ENCODE measurements at regions not wholly inside any gene's neighbourhood (a gene's known extent, or its start where the extent isn't known, plus 50 kb on each side); places are given as distances from the start of the nearest gene placed in this dataset.

DNA sequence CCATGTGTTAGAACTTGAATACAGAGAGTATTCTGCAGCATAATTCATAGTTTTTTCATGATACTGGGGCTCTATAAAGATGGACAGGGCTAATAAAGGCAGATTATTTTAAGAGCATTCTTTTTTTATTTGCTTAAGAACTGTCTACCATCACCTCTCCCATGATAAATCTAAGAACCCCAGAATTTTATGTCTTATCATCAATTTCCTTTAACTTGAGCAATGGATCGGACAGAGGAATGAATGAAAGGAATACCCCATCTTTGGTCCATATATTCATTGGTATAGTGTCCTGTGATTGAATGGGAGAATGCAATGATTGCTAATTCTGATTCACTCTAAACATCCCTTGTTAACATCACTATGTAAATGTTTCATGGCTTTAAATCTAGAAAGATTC lies 946.3 kb upstream of the LRRN3 start:
- no peak for DNase-seq (ENCODE audit: low read depth)

DNA sequence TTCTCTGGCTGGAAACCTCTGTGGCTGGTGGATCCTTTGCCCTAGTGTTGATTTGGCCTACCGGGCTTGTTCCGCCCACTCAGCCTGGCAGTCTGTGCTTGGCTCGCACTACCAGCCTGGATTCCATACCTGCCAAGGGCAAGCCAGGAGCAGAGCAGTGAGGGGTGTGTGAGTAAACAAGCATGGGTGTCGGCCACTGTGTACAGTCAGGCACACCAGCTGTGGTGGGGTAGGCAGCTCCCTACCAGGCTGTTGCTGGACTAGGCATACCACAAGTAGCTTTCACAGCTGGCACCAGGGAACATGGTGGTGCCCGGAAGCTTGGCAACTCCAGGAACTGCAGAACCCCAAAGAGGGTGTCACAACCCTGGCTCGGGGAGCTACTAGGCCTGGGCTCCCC lies 942.9 kb upstream of the LRRN3 start:
- DNase-seq (ENCODE audit: low read depth): no peak

DNA sequence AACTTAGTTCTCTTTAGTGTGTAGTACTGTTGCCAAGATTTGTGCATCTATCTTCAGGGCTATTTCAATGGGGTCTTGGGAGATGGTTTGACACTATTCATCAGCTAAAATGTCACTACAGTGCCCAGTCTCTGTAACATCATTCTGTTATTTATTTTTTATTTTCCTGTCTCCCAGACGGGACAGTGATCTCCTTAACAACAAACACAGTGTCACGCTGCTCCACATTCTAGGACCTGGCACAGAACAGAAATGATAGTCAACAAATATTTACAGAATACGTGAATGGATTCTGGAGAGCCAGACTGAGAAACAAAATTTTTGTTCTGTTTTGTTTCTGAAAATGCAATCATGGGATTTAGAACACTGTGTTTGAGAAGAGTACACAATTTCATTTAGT lies 937.7 kb upstream of the LRRN3 start:
- DNase-seq (ENCODE audit: low read depth): no peak

DNA sequence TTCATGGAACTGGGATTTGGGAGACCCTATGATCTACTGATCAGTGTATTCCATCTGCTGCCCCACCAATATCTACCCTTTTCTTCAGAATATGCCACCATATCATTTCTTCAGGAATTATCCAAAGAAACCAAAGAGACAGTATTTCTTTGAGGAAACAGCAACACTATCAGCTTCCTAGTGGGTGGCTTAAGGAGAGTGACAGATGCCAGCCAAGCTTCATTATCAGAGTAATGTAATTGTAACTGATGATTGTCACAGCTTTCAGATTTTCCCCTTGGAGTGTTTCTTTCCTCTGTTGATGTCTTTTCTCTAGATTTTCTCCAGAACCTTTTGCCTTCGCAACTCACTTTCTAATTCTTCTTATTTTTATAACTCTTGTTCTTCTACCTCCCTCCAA lies 934.4 kb upstream of the LRRN3 start:
- no peak for DNase-seq (ENCODE audit: low read depth)

DNA sequence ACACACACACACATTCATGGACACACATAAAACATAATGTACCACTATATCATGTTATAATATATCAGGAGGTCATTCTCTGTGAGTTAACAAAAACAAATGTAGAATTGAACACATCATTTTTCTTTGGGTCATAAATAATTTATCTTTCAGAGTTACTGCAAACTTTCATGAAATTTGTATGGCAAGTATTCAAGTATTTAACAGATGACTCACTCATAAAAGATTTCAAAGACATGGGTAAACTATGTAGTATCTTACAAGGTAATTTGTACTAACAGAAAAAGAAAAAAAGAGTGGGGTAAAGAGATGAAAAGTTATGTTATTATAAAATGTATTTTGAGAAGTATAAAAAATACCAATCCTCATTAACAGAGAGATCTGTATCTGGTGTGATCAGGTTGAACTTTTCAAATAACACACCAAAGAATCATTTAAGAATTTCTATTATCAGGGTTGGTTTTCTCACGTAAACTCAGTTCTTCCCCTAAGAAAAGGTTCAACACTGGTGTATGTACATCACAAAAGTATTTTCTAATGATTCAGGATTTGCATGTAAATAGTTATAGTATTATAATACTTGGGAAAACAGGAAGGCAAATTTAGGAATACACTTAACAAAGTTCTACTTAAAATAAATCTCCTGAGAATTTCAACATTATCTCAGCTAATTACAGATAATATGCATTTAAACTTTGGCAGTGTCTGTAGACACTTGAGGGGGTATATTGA lies 933.1 kb upstream of the LRRN3 start:
- no peak for DNase-seq (ENCODE audit: low read depth)

DNA sequence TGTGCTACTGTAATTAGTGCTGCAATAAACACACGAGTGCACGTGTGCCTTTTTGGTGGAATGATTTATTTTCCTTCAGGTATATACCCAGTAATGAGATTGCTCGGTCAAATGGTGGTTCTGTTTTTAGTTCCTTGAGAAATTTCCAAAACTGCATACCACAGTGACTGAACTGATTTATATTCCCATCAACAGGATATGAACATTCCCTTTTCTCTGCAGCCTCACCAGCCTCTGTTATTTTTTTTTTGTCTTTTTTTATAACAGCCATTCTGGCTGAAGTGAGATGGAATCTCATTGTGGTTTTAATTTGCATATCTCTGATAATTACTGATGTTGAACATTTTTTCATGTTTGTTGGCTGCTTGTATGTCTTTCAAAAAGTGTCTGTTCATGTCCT lies 922.9 kb upstream of the LRRN3 start:
- no peak for DNase-seq (ENCODE audit: low read depth)

DNA sequence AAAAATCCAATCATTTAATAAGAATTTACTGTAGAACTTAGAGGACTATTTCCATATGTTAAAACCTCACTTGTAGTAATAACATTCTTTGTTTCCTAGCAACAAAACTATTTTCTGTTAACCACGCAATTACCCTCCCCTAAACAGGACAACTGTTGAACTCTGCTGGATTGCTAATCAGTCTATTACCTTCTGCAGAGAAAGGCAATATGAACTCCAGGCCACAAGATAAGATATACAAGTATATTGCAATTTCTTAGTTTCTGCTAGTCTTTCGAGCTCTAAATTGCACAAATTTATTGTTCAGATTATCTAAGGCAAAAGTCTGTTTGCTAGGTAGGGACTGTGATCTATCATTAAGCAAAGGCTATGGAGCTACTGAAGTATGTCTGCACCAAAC lies 920.1 kb upstream of the LRRN3 start:
- DNase-seq (ENCODE audit: low read depth): no peak

DNA sequence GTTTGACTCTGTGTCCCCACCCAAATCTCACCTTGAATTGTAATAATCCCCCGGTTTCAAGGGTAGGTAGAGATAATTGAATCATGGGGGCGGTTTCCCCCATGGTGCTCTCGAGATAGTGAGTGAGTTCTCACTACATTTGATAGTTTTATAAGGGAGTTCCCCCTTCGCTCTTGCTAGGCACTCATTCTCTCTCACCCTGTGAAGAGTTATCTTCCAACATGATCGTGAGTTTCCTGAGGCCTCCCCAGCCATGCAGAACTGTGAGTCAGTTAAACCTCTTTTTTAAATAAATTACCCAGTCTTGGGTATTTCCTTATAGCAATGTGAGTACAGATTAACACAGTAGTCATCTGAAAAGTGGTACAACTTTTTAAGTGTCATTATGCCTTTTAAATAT lies 913.5 kb upstream of the LRRN3 start:
- no peak for DNase-seq (ENCODE audit: low read depth)

DNA sequence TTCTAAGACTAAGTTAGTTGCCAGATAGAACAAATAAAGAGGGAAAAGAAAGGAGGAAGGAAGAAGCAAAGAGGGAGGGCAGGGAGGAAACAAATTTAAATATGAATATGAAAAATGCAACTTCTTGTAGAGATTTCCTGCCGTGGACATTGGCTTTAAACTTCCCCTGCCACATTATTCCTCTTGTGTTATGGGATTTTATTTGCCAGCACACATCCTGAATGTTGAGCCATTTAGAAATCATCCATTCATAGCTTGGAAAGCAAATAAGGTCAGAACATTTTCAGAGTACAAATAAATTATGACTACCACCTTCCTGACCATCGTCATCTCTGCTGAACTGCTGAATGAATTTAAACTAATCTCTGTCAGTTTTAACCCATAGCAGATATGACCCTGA lies 911.9 kb upstream of the LRRN3 start:
- no peak for DNase-seq (ENCODE audit: low read depth)

DNA sequence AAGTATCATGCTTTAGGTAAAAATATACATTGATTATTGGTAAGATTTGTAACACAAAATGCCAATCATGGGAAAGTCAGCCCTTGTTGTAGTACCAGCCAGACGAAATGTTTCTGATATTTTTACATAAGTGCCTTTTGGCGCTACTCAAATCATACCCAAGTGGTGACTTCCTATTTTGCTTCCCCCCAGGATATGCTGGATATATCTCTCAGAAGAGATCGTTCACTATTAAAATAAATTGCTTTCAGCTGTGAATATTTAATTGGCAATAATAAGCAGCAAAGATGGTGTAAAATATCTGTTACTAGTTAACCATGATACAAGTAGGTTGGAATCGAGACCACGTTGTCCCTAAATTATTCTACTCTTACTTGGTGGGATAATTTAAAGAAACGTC lies 909.2 kb upstream of the LRRN3 start:
- no peak for DNase-seq (ENCODE audit: low read depth)

DNA sequence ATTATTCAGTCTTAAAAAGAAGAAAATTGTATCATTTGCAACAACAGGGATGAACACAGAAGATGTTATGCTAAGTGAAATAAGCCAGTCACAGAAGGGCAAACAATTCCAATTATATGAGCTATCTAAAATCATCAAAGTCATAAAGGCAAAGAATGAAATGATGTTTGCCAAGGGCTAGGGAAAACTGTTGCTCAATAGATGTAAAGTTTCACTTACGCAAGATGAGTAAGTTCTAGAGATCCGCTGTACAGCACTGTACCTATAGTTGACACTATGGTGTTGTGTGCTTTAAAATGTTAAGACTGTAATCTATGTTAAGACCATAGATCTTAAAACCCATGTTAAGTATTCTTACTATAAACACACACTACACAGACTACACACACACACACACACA lies 904.6 kb upstream of the LRRN3 start:
- no peak for DNase-seq (ENCODE audit: low read depth)

DNA sequence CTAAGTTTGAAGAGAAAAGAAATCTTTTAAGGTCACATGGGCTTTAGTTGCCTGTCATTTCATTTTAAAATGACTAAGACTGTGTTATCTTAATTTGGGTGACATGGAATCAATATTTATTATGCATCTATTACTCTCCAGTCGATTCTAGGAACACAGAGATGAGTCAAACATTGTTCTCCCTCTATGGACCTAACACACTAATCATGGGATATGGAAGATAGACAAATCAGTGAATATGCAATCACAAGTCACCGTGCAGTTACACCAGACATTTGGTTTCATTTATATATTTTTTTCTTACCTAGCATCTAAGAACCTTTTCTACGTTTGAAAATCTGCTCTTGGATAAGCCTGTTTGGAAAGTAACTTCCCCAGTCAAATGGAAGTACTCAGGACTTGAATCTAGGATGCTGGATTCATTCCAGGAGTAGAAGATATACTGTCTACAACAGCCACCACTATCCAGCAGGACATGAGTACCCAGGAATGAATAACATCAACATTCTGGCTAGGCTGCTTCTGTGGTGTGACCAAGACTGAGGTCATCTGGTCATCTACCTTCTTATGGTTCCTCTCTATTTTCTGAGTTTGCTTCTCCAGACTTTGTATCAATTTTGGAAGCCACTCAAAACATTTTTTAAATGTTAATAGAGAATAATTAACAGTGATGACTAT lies 902.9 kb upstream of the LRRN3 start:
- DNase-seq (ENCODE audit: low read depth): no peak

DNA sequence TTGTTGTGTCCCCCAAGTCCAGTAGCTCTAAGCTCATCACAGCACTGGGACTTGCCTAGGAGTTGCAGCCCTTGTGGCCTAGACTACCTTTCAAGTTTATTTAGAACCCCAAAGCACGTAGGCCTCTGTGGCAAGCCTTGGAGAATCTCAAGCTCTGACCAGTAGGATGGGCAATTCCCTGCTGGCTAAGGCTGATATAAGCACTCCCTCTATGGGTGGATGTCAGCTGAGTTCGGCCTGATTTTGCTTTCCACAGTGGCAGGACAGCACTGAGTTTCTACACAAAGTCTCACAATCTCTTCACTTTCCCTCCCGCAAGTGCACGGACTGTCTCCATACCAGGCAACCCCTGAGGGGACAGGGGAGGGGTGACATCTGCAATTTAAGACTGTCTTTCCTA lies 886.4 kb upstream of the LRRN3 start:
- no peak for DNase-seq (ENCODE audit: low read depth)

DNA sequence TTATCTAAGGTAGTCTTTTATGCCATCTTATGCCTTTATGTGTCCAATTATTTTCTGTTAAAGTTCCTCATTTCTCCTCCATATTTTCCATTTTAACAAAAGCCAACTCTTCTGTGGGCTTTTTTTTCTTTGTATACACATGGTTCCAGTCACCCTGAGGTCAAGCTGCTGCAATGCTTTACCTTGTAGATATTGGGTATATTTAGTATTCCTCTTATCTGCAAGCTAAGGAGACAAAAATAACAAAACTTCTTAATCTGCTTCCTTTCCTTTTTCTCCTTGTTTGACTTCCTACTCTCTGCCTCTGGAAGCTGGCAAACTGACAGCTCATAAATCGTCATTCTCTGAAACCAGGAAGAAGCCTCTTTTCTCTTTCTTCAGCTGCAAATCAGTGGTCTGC lies 885.0 kb upstream of the LRRN3 start:
- peak; percentile 11 for DNase-seq (ENCODE audit: low read depth)

DNA sequence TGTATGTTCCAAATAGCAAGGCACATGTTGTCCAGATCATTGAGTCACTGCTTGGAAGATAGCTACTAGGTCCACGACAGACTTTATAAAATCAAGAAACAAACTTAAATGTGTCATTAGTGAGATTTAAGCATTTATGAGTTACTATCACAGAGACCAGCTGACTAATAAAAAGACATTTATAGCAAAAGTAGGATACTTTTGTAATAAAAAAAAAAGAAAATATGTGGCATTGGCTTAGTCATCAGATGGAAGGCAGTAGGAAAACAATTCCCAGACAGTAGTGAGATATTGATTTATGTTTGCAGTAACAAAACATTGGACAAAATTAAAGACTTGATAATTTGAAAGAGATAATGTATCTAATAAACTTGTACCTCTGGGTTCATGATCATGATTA lies 881.0 kb upstream of the LRRN3 start:
- DNase-seq (ENCODE audit: low read depth): no peak

DNA sequence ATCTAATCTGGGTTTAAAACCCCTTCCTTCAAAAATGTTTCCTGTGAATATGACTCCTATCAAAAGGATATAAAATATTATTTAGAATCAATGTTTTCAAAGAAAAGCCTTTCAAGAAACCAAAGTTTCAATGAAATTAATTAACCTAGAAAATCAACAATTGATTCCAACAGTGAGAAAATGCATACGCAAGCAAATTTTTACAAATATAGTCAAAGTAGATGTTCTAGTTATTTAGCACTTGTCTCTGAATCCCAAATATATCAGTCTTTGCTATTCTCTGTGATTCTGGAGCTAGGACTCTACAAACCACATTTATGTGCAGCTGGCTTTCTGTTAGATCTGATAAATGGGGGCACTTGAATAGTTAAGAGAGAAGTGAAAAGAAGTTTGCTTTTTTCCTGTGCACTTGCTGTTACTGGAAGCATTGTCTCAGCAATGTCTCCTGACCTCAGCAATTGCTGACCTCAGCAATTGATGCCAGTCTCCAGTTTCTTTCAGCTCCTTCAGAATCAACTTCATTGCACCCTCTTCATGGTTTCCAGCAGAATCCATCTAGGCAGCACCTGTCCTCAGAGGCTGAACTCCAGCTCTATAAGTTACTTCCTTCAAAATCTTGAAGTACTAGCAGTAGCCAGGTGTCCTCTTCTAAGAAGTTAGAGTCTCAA lies 879.9 kb upstream of the LRRN3 start:
- no peak for DNase-seq (ENCODE audit: low read depth)

DNA sequence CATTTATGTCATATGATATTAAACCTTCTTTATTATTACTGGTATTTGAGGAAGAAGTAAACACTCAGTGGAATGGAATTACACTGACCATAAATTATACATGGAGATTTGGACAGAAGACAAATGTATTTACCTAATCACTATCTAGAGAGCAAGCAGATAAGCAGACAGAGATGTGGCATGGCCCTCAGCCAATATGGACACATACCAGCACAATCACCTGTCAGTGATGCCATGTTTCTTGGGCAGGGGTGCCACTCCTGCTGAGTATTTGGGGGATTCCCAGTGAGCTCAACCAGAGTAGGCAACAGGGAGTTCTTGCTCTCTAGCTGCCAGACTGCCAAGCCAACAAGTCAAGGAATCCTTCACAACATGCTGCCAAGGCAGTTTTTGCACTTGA lies 866.3 kb upstream of the LRRN3 start:
- DNase-seq (ENCODE audit: low read depth): peak; percentile 27

DNA sequence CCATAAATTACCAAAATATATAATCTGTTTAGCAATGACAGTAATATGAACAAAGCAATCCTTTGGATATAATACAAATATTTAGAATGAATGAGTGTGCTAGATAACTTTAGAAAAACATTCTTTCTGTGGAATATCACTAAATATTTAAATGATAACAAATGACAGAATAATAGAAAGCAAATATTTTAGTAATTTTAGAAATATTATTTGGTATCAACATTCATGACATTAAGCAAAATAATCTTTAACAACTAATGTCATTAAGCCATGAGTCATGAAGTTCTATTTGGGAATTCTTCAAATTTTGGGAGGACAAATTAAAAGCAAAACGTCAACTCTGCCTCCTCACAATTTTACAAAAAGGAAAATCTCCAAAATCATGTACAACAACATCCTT lies 844.8 kb upstream of the LRRN3 start:
- no peak for DNase-seq (ENCODE audit: low read depth)

DNA sequence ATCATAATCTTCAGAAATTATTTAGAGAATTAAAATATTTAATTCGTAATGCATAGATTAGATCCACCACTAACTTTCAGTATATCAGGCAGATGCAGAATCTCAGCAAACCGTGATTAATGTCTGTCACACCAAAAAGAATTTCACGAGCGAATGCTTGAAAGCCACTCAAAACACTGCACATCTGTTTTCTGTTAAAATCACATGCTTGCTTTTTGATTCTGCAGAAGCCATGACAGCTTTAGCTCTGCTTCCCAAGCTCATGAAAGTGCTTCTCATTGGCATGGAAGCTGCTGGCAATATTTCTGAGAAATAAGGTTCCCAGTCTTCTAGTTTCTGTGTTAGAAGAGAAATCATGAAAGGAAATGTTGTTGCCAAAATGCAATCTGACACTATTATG lies 837.8 kb upstream of the LRRN3 start:
- DNase-seq (ENCODE audit: low read depth): no peak

DNA sequence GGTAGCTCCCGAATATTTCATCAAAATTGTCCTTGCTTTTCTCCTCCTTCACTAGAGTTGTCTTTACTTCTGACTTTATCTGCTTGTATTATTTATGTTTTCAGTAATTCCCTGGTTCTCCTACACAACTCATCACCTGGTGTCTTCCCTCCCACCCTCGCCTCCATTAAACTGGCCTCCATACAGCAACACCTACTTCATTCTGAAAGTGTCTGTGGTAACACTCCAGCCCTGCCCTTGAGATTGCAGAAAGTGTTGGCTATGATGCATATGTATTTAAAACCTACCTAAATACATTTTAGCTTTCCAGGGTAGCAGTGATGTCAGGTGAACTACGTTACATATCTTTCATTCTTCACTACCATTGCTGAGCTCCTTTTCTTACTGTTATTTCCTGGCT lies 833.3 kb upstream of the LRRN3 start:
- no peak for DNase-seq (ENCODE audit: low read depth)

DNA sequence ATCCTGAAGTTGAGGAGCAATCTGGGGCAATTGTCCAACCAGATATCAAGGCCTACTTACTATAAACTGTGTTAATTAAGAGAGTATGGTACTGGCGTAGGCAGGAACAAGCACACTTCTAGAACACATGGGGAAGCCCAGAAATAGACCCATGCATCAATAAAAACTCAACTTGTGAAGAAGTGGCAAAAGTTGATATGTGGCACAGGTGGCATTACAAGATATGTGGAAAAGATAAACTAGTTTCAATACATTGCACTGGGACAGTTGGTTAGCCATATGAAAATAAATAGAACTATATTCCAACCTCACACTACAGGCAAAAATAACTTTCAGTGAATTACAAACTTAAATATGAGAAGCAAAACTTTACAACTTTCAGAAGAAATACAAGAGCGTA lies 828.7 kb upstream of the LRRN3 start:
- DNase-seq (ENCODE audit: low read depth): no peak

DNA sequence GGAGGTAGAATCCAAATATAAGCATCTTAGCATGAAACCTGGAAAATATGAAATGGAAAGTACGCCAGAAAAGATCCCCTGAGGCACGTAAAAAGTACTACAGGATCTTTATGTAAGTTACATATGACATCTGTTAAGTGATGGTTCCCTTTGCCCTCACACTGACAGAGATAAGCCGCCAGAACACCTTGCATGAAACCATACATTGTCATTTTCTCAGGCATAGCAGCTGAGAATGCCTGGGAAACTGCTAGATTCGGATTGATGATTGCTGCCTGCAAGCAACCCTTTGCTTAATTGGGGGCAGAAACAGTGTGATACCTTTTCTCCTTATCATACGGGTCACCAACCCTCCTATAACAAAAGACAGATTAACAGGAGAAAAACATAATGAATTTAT lies 826.6 kb upstream of the LRRN3 start:
- no peak for DNase-seq (ENCODE audit: low read depth)

DNA sequence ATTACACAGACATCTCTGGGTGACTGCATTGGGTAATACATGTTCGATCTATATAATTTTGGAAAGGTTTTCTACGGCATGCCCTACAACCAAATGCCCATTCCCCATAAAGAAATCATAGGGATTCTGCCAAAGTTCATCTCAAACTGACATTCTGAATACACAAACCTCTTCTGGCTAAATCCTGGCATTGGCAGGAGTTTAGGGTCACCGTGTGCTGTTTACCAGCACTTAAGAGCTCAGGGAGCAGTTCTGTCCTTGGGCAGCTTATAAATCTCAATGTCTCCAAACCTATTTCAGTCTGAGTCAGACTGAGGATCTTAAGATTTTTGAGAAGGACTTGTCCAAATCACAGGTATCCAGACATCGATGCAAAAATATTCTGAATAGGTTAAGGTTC lies 809.6 kb upstream of the LRRN3 start:
- no peak for DNase-seq (ENCODE audit: low read depth)

DNA sequence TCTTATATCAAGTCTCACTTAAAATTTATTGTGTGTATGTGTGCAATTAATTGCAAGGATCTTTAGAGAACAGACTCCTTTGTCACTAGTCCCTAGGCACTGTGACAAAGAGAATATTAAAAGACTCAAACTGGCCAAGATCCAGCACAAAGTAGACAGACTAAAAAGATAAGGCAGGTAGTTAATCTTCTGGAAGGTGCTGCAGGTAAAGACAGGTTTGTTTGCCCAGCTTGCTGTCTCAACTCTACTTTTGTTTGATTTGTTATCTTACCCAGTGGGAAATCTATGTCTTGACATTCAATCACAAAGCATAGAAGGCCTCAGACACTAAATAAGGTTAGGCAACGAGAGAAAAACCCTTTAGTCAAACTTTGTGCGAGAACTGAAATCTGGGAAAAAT lies 807.9 kb upstream of the LRRN3 start:
- no peak for DNase-seq (ENCODE audit: low read depth)
